CD1c-positive myeloid dendritic cell (primary cell): ENCODE measurements at regions not wholly inside any gene's neighbourhood (a gene's known extent, or its start where the extent isn't known, plus 50 kb on each side); places are given as distances from the start of the nearest gene placed in this dataset.

Experiments
- DNase-seq: peaks from one replicate; pipeline ENCODE4 v3.0.0-alpha.2; 2016; ENCODE audit errors: extremely low spot score

DNA sequence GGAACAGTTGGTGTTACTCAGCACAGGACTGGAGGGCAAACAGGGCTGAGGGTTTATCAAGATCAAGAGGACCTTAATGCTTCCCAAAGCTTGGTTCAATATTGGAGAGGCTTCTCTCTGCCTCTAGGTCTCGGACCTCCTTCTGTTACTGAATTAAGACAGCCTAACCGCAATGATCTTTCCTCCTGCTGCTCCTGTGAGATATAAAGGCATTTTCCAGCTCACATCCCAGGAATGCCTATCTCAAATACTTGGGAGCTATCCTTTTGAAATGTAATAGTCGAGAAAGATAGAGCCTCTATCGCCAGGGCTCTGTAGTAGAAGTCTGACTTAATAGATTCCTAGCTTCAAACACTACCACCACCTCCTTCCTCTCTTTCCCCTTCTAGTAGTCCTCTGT, 1475.0 kb downstream of the SLITRK1 start:
- no peak for DNase-seq

DNA sequence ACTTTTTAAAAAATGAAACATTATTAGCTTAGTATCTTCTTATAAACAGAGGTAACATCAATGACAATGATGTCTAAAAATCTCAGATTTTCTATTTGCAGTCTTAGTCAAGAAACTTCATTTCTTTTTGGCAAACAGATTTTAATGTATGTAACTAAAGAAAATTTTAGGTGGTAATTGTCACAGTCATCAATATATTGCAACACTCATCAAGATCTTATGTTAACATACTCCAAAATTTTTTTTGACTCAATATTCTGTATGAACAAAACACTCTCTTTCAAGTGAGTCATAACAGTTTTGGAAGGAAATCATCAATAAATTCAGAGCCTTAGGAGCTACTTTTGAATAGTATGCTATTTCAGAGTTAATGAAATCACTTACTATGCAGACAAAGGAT, 1507.6 kb downstream of the SLITRK1 start:
- no peak for DNase-seq

DNA sequence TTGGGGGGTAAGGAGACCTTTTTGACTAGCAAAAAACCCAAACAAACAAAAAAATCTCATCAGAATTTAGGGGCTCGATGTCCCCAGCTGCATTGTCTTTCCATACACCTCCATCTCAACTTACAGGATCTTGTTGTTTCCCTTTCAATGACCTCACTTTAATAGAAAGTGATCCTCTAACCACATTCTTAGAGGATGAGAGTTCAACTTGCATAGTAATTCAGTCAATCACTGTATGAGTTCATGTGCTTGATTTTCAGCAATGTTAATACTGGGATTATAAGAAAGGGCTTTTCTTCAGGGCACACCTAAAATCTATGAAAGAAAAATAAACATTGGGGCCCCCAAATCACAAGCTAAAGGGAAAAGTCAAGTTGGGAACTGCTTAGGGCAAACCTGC, 1512.0 kb downstream of the SLITRK1 start:
- no peak for DNase-seq

DNA sequence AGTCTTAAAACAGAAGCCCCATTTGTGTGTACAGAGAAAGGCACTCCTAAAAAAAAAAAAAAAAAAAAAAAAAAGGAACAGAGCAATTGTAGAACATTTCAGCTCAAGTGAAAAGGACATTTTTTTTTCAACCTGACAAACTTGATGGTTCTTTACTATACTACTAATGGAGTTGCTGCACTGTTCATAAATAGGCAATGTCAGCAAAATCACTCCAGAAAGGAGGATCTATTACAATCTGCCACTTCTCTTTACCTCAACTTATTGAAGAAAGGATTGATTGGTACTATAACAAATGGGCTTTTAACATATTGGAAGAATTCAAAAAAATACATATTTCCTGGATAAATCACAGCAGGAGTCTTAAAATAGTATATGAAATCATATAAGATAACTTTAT, 1517.7 kb downstream of the SLITRK1 start:
- no peak for DNase-seq

DNA sequence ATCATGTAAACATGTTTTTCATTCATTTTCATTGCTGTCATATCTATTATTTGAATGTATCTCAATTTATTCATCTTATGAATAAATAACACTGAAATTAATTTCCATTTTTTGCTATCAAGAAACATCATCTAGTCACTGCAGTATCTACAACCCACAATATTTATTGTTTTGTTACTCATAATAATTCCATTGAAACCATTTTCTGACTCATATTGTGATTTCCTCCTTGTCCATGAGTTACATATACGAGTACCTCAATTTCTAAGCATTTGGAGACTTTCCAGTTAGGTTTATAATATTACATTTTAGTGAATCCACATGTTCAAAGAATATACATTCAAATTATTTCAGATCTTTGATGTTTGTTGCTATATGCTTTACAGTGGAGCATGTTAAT, 1524.0 kb downstream of the SLITRK1 start:
- DNase-seq, result no peak

DNA sequence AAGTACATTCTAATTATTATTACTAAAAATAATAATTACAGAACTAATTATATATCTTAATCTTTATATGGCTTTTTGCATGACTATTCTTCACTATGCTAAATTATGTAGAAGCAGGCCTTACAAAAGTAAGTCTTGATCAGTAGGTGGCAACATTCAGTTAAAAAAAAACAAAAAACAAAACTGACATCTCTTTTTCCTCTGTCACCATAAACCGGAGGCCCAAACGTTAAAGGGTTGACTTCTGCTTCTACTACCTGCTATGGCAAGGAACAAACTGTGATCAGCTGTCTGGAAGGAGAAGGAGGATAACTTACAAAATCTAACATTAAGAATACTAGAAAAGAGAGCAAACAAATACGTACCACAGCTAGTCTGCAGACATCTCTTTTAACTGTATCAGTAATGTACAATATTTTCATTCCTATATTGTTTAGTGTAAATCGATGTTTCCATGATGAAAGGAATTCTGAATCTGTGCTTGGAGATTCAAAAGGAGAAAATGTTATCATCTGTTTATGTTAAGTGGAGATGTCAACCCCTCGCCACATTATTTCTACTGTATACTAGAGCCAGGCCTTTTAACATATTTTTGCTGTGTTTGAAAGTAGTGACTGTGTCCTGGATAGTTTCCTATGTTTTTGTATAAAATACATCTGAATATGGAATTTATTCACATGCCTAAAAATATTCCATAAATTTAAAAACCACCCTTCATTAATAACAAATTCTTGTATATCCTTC, 1525.4 kb downstream of the SLITRK1 start:
- DNase-seq, result no peak

DNA sequence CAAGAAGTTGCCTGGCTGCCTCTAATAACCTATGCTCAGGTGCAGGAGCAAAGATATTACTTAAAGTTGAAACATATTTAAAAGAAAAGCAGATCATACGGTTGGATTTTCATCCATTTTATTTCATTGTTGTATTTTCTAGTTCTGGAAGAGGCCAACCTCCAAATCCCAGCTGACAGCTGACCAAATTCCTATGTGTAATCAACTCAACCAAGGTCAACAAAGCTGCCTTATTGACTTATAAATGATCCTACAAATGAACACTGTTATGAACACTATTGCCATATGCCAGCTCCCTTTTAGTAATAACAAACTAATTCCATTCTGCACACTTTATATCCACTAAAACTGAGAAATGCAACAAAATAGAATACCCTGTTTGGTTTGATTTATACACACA, 1537.4 kb downstream of the SLITRK1 start:
- DNase-seq, result no peak

DNA sequence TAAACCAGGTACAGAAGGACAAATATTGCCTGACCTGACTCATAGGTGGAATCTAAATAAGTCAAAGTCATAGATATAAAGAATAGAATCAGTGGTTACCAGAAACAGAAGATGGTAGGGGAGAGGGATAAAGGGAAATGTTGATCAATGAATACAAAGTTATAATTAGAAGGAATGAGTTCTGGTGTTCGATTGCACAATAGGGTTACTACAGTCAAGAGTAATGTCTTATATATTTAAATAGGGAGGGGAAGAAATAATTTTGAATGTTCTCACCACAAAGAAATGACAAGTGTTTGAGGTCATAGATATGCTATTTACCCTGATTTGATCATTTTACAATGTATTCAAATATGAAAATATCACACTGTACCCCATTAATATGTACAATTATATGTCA, 1541.2 kb downstream of the SLITRK1 start:
- DNase-seq, result no peak

DNA sequence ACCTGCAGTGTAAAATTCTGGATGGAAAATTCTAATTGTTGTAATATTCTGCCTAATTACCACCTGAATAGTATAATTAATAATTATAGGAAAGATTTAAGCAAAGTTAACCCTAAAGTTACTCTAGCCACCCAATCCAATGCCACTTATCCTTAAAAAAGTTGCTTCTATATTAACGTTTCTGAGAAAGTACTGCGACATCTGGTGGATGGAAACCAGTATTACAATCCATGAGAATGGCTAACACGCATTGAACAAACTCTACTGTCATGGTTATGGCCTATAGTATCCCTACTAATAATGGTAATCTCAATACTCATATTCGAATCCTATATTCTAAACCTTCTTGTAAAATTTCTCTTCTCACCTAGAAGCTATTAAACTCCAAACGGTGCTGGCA, 1551.8 kb downstream of the SLITRK1 start:
- peak; percentile 2 for DNase-seq

DNA sequence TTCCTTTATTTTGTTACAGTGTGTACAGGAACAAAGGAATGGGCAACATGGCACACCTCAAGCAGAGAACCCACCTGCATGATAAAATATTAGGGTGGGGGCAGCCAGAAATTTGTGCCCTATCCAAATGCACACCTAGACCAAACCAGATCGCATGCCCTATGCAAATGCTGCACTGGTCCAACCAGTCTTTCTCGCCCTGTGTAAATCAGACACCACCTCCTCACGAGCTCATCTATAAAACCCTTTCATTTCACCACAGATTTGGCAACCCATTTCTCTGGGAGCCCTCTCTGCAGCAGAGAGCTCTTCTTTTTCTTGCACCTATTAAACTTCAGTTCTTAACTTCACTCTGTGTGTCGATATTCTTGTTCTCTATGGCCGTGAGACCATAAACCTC, 1559.2 kb downstream of the SLITRK1 start:
- DNase-seq, result no peak

DNA sequence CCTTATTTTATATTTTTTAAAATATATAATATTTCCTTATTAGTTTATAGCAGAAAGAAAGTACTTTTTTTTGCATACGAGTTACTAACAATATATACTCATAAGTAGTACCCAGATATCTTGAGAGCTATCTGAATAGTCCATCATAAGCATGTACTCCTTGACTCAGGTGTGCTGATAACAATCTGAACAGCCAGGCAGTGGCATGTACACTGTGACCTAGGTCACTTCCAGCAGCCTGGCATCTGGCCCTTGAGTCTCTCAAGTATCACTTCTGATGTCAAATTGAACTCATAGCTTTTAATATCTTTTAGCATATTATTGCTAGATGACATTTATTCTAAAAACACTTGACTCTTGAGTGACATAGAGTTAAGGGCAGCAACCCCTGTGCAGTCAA, 1576.7 kb downstream of the SLITRK1 start:
- no peak for DNase-seq

DNA sequence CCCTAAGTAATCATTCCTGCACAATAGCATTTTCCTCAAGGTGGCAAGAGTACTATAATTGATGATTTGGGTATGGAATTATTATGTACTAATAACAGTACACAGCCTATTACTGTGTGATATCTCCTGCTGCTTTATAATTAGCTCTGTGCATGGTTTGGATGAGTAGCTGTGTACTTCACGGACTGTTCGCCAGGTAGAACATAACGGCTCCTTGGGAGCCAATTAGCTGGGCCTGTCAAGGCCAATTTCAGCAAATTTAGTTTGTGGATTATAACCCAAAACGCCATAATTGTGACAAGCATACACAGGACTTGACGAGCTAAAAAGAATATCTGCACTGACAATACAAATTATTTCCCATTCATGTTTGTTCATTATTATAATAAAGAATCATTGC, 1584.2 kb downstream of the SLITRK1 start:
- no peak for DNase-seq

DNA sequence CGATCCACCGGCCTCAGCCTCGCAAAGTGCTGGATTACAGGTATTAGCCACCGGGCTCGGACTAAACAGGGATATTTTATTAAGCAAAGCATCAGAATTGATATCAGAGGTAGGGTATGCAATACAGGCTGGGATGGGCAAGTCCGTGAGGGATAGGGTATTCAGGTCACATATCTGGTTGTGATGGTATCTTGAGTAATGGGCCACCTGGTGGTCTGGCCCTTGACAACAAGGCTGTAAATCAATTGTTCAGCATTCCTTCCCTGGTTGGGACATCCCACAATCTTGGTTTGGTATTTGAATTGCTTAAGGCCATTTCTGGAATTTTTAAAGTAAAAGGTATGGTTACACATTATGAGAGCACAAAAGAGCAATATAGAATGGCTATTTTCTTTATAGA, 1588.0 kb downstream of the SLITRK1 start:
- no peak for DNase-seq

DNA sequence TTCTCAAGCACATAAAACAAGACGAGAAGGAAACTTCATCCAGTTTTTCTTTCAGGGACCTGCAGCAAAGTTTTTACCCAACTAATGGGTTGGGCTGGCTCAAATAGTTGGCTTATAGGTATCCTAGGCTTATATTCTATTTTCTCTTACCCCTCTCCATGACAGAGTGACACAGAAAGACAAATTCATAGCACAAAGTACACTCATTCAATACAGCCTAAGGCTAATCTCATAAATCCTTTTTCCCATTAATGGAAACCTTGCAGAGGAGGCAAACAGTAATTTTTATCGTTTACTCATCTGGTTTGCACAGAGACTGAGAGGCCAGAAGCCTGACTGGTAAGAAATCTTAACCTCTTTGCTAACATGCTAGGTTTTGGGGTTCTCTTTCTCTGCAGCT, 1589.9 kb downstream of the SLITRK1 start:
- DNase-seq, result no peak

DNA sequence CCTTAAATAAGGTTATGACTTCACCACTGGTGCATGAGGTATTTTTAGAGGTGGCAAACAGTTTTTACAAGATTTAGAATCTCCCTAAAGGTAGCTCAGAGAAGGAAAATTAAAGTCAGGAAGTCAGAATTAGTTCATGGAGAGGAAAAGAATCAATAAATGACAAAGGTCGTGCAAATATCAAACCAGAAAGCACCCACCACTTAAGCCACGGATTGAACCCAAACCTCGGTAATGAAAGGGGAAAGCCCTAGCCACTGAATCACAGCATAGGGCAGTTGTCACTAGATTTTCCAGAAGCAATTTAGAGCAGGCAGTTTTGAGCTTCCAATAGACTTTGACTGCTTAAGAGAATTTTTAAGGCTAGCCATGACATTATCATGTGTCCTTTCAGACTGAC, 1590.4 kb downstream of the SLITRK1 start:
- DNase-seq, result no peak

DNA sequence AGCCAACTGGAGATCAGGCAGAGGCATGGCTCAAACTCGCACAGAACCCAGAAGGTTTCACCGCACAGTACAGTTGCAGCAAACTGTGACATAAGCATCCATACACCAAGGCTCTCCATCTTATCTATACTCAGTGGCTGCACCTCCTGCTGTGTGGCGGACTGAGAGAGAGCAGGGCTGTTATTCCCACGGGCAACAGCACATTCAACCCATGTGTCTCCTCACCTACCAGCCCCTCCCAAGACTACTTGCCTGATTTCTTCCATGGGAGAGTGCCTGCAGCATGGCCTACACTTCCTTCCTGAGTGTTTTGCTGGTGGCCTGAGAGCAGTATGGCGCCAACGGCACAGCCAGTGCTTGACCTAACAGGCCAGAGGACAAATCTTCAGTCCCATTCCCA, 1606.6 kb downstream of the SLITRK1 start:
- no peak for DNase-seq

DNA sequence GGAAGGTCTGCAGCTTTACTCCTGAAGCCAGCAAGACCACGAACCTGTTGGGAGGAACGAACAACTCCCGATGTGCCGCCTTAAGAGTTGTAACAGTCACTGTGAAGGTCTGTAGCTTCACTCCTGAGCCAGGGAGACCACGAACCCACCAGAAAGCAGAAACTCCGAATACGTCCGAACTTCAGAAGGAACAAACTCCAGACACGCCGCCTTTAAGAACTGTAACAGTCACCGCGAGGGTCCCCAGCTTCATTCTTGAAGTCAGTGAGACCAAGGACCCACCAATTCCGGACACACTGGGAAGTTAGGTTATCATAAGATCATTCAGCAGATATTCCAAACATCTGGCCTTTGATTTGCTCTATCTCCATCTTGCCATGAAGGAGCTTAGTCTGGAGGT, 1623.0 kb downstream of the SLITRK1 start:
- DNase-seq, result no peak

DNA sequence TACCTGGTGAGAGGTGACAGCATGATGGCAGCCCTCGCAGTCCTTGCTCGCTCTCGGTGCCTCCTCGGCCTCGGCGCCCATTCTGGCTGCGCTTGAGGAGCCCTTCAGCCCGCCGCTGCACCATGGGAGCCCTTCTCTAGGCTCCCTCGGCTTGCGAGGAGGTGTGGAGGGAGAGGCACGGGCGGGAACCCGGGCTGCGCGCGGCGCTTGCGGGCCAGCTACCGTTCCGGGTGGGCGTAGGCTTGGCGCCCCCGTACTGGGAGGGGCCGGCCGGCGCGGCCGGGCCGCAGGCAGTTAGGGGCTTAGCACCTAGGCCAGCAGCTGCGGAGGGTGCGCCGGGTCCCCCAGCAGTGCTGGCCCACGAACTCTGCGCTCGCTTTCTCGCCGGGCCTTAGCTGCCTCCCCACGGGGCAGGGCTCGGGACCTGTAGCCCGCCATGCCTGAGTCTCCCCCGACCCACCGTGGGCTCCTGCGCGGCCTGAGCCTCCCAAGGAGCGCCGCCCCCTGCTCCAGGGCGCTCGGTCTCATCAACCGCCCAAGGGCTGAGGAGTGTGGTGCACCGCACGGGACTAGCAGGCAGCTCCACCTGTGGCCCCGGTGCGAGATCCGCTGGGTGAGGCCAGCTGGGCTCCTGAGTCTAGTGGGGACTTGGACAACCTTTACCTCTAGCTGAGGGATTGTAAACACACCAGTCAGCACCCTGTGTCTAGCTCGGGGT, 1624.3 kb downstream of the SLITRK1 start:
- no peak for DNase-seq

DNA sequence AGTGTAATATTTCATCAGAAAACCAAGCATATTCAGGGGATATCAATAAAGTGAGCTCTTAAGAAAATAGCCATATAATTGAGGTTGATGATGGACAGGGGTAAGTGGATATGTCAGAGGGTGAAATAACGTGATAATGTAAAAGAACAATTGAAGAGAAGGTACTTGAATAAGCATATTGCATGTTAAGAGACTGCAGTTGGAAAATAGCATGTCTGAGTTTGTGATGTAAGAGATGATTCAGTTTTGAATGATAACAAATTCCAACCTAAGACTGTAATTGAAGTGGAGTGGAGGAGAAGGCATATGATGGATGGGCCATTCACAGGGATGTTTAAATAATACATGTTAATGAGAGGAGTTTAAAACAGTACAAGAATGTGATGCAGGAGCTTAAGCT, 1633.5 kb downstream of the SLITRK1 start:
- no peak for DNase-seq

DNA sequence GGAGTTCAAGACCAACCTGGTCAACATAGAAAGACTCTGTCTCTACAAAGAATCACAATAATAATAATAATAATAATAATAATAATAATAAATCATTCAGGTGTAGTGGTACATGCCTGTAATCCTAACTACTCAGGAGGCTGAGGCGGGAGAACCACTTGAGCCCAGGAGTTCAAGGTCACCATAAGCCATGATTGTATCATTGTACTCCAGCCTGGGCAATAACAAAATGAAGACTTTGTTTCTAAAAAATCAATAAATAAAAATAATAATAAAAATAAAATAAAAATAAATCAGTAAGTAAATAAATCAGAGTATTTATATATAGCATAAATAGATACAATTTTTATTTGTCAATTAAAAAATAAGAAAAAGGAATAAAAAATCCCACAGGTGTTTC, 1636.4 kb downstream of the SLITRK1 start:
- no peak for DNase-seq

DNA sequence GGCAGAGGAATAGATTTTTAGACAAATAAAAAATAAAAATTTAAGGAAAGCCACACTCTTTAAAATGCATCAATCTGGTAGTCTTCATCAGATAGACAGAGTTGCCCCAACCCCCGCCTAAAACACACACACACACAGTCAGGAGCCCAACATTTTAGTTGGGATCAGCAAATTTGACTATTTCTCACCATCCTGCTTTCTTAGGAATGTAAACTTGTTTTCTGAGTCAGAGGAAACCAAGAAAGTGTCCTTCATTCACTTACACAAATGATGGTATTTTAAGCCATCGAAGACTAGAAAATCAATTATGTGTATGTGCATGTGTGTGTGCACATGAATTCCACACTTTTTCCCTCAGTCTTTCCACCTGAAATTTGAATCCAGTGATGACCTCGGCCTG, 1657.5 kb downstream of the SLITRK1 start:
- no peak for DNase-seq

DNA sequence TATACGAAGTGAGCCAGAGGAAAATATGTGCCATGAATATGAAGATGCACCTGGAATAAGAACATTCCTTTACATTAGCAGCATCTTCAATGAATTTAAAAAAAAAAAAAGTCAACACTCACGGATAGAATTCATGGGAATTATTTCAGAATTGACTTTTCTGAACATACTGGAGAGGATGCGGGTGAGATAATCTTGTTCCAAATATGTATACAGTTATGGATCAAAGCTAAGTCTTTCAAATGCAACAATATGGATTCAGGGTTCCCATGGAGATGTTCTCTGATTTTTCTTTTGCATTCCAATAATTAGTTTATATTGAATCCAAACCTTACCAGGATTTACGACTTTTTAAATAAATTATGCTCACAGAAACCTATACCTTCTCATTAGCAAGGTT, 1660.7 kb downstream of the SLITRK1 start:
- no peak for DNase-seq

DNA sequence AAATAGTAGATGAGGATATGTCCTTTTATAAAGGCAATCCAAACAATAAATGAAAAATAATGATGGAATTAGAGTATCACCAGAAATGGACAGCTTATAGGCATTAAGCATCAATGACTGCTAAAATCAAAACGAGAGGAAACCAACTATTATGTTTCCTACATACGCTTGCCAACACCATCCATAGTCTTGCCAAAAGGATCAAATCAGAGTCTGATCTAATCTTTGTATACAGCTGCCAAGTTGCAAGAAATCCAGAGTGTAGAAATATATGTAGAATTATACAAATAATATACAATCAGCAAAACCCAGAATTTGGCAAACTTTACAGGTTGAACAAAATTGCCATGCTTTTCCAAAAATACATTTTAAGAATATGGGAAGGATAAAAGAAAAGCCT, 1661.6 kb downstream of the SLITRK1 start:
- DNase-seq, result no peak

DNA sequence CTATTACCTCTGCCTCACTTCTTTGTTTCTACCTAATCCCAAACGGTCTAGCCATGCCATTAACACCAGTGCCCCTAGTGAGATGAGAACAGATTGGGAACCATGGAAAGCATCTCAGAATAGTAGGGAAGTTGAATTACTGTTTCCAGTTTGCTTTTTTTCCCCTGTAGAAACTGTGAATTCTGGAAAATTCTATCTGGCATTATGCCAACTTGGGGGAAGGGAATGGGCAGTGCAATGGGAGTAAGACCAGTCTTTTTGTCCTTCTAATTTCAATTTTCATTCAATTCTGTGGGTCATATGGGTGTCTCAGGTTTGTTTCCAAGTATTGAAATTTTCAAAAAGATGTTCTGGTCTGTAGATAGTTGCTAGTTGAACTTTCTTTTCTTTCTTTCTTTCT, 1666.1 kb downstream of the SLITRK1 start:
- DNase-seq, result no peak
